ENCODE measurements at regions not wholly inside any gene's neighbourhood (a gene's known extent, or its start where the extent isn't known, plus 50 kb on each side); places are given as distances from the start of the nearest gene placed in this dataset.

GRCh38 chr7:142379201-142379885 is 121.5 kb upstream of the PRSS58 start:
- TF ChIP-seq, protein P1, sequence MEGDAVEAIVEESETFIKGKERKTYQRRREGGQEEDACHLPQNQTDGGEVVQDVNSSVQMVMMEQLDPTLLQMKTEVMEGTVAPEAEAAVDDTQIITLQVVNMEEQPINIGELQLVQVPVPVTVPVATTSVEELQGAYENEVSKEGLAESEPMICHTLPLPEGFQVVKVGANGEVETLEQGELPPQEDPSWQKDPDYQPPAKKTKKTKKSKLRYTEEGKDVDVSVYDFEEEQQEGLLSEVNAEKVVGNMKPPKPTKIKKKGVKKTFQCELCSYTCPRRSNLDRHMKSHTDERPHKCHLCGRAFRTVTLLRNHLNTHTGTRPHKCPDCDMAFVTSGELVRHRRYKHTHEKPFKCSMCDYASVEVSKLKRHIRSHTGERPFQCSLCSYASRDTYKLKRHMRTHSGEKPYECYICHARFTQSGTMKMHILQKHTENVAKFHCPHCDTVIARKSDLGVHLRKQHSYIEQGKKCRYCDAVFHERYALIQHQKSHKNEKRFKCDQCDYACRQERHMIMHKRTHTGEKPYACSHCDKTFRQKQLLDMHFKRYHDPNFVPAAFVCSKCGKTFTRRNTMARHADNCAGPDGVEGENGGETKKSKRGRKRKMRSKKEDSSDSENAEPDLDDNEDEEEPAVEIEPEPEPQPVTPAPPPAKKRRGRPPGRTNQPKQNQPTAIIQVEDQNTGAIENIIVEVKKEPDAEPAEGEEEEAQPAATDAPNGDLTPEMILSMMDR (IDR thresholded peaks at IDR 0.05), result no peak
- no peak for TF ChIP-seq POLR2A (IDR thresholded peaks at IDR 0.05)
